B cell (primary cell): ENCODE measurements at regions not wholly inside any gene's neighbourhood (a gene's known extent, or its start where the extent isn't known, plus 50 kb on each side); places are given as distances from the start of the nearest gene placed in this dataset.

Experiments
- ATAC-seq: fragments of 200-7000 bp; cut with Tn5 transposase; one replicate; pipeline ENCODE4 v1.10.0; 2021; ENCODE audit warnings: low read depth, mild to moderate bottlenecking, moderate number of reproducible peaks, moderate library complexity
- CTCF ChIA-PET: fragments of 350-600 bp; sonication (Branson Sonifier 250); formaldehyde crosslinking; loops from one replicate; lab custom pipeline; 2021; ENCODE audit warnings: antibody characterized with exemption, inconsistent platforms; lab: Charles Lee
- POLR2A ChIA-PET: fragments of 350-600 bp; sonication (Branson Sonifier 250); formaldehyde crosslinking; loops from one replicate; lab custom pipeline; 2021; ENCODE audit warnings: antibody characterized with exemption; lab: Charles Lee
- DNase-seq: peaks from one replicate; pipeline ENCODE4 v3.0.0; 2013
- H2AFZ ChIP-seq: 2 replicates; pipeline ENCODE4 v1.6.1; 2012; ENCODE audit warnings: mild to moderate bottlenecking, low read depth, low read length; ENCODE audit not compliant: insufficient read depth, poor library complexity, severe bottlenecking
- H3K27ac ChIP-seq, 2 donors: 1 replicate in 1 of 2; 2 replicates in 1 of 2; pipeline ENCODE4 v1.5.1; 2012 to 2013; ENCODE audit warnings: low read length in 2 of 2, mild to moderate bottlenecking in 2 of 2, moderate library complexity in 1 of 2
- H3K27me3 ChIP-seq, 4 experiments: fragments of 200-600 bp in 1 of 4; sonication (generic) in 1 of 4; replicated peaks in 1 of 4; 1 replicate in 2 of 4; 2 replicates in 2 of 4; pipeline versions ENCODE4 v1.6.1 to v1.7.0; 2013 to 2016; ENCODE audit warnings: low read length in 3 of 4, mild to moderate bottlenecking in 2 of 4, mixed read lengths in 1 of 4, moderate library complexity in 1 of 4; ENCODE audit not compliant: insufficient read depth in 4 of 4, control insufficient read depth in 3 of 4; ENCODE audit errors: control extremely low read depth in 1 of 4
- H3K36me3 ChIP-seq, 2 experiments: replicated peaks in 1 of 2; 1 replicate in 1 of 2; 2 replicates in 1 of 2; pipeline versions ENCODE4 v1.6.1 to v1.7.1; 2013; ENCODE audit warnings: low read length in 1 of 2; ENCODE audit not compliant: insufficient read depth in 2 of 2, control insufficient read depth in 1 of 2; ENCODE audit errors: control extremely low read depth in 1 of 2, extremely low read depth in 1 of 2
- H3K4me1 ChIP-seq, 2 donors: fragments of 200-600 bp in 1 of 2; sonication (generic) in 1 of 2; 1 replicate in 1 of 2; 2 replicates in 1 of 2; pipeline versions ENCODE4 v1.5.1 to v1.6.1; 2013 to 2017; ENCODE audit warnings: low read length in 2 of 2; ENCODE audit not compliant: control insufficient read depth in 2 of 2, insufficient read depth in 2 of 2
- H3K4me2 ChIP-seq: replicated peaks from 2 replicates; pipeline ENCODE3; 2012; ENCODE audit warnings: mild to moderate bottlenecking, low read depth, low read length; ENCODE audit not compliant: poor library complexity, severe bottlenecking
- H3K4me3 ChIP-seq, 5 experiments: fragments of 200-600 bp in 1 of 5; sonication (generic) in 1 of 5; 1 replicate in 3 of 5; 2 replicates in 2 of 5; pipeline versions ENCODE4 v1.5.1 to v1.7.0; 2011 to 2016; ENCODE audit warnings: low read length in 4 of 5, mild to moderate bottlenecking in 4 of 5, low read depth in 2 of 5, control low read depth in 1 of 5, moderate library complexity in 1 of 5; ENCODE audit not compliant: insufficient read depth in 1 of 5; ENCODE audit errors: control extremely low read depth in 1 of 5, extremely low read depth in 1 of 5
- H3K79me2 ChIP-seq: fragments of 200-600 bp; sonication (generic); one replicate; pipeline ENCODE4 v1.6.0; 2016; ENCODE audit warnings: low read length; ENCODE audit not compliant: control insufficient read depth, insufficient read depth
- H3K9ac ChIP-seq: fragments of 200-600 bp; sonication (generic); 2 replicates; pipeline ENCODE4 v1.6.1; 2017; ENCODE audit warnings: mild to moderate bottlenecking, low read length, moderate library complexity
- H3K9me3 ChIP-seq, 3 donors: one replicate each; pipeline versions ENCODE4 v1.6.1 to v1.7.1; 2013; ENCODE audit warnings: low read length in 2 of 3; ENCODE audit not compliant: control insufficient read depth in 2 of 3, insufficient read depth in 1 of 3; ENCODE audit errors: control extremely low read depth in 1 of 3
- H4K20me1 ChIP-seq: 2 replicates; pipeline ENCODE4 v1.6.0; 2012; ENCODE audit warnings: mild to moderate bottlenecking, low read length; ENCODE audit not compliant: insufficient read depth, control insufficient read depth, poor library complexity, severe bottlenecking
- H3K27ac Mint-ChIP-seq: one replicate; pipeline ENCODE4 v1.8.0; 2021; ENCODE audit warnings: mixed read lengths
- H3K27me3 Mint-ChIP-seq: one replicate; pipeline ENCODE4 v1.8.0; 2021; ENCODE audit warnings: mixed read lengths
- H3K4me1 Mint-ChIP-seq: one replicate; pipeline ENCODE4 v1.8.0; 2021; ENCODE audit warnings: mixed read lengths
- H3K4me3 Mint-ChIP-seq: one replicate; pipeline ENCODE4 v1.8.0; 2021; ENCODE audit warnings: mixed read lengths
- H3K9me3 Mint-ChIP-seq: one replicate; pipeline ENCODE4 v1.8.0; 2022; ENCODE audit warnings: mixed read lengths; ENCODE audit not compliant: insufficient read depth
- CTCF ChIP-seq: fragments of 200-600 bp; IDR thresholded peaks from one replicate; pipeline ENCODE4 v1.8.0; 2022; ENCODE audit warnings: antibody characterized with exemption, mild to moderate bottlenecking
- EZH2 ChIP-seq: IDR thresholded peaks from 2 replicates; pipeline ENCODE4 v1.6.1; 2012; ENCODE audit warnings: borderline replicate concordance, low read depth, mild to moderate bottlenecking, moderate library complexity, low read length; ENCODE audit not compliant: insufficient read depth, poor library complexity, severe bottlenecking
- WGBS: methylation state at CpG from one replicate; pipeline ENCODE4 v1.1.5; 2013; ENCODE audit warnings: missing lambda C conversion rate; ENCODE audit not compliant: insufficient coverage; 5-methylcytosine and 5-hydroxymethylcytosine counted together
- intact Hi-C: fragments of 100-400 bp; cut with micrococcal nuclease; formaldehyde crosslinking; loops from one replicate; pipeline ENCODE4 v1.10.0; 2022

DNA sequence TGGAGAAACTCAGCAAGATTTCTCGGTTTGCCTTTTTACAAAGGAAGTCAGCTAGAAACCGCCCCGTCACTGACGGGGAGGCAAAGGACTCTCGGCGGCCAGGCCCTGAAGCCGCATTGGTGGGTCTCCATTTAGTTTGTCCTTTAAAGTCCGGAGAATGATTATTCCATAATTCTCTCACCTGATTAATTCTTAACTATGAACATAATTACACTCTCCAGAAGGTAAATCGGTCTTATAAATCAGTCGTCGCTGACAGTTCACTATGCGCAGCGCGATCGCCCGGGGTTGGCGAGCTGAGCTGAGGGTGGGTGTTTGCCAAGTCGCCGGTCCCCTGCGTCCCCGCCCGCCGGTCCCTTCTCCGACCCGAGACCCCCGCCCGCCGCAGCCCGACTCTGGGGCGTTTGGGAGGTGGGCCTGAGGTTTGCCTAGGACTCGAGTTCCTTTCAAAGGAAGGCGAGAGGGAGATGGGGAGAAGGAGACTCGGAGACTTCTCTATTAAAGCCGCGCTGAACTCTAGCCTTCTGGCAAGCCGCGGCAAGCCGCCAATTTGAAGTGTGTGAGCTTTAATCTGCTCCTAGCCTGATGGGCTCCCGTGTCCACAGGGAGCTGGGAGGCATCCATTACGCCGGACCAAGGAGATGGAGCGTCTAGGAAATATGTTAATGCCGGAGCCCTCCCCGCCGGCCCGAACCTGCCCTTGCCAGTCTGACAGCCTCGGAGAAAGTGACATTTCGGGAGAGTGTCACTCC lies 392.9 kb downstream of the NOVA1 start:
- 13% methylated on average over 45 of the region's 48 CpGs for WGBS
- Mint-ChIP-seq H3K9me3 (peaks cover 2% of the 10 kb centered on the region), H3K27ac (no peak overlapping the region), H3K4me3 (no peak overlapping the region), H3K27me3 (peaks cover 10% of the 10 kb centered on the region), H3K4me1 (no peaks in the 10 kb centered on the region)
- H3K4me3 ChIP-seq: no peak overlapping the region
- H4K20me1 ChIP-seq: no peaks in the 10 kb centered on the region
- TF ChIP-seq CTCF (no peak), EZH2 (no peak)
- H2AFZ ChIP-seq: no peak overlapping the region
- H3K27me3 ChIP-seq: peaks cover 0 to 8% (median 2%) of the 10 kb centered on the region in 4 experiments
- peaks cover 0 to 18% (median 1%) of the 10 kb centered on the region in 3 donors for H3K9me3 ChIP-seq
- ATAC-seq (no peak), DNase-seq (no peak)
- H3K79me2 ChIP-seq: no peaks in the 10 kb centered on the region
- ChIA-PET CTCF (no interaction called here), POLR2A (no interaction called here)
- H3K4me2 ChIP-seq: no peak overlapping the region
- no peaks in the 10 kb centered on the region for H3K36me3 ChIP-seq
- H3K9ac ChIP-seq: no peak overlapping the region
- H3K4me1 ChIP-seq: no peaks in the 10 kb centered on the region
- H3K27ac ChIP-seq: no peak overlapping the region
- intact Hi-C loops: no loop called here

DNA sequence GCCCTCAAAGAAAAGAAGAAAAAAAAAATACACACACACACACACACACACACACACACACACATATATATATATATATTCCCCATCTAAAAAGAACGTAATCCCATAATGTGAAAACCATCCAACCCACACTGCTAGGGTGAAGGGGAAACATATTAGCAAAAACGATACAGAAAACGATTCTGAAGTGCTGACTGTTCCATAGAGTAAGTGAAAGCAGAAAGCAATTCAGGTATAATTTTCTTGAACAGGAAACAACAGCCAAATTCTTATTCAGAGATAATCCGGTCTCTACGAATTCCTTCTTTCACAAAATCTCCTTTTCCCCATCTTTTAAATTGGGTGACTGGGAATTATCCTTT lies 393.5 kb downstream of the NOVA1 start:
- ChIA-PET CTCF (no interaction called here), POLR2A (no interaction called here)
- intact Hi-C loops: no loop called here
- H3K36me3 ChIP-seq: no peaks in the 10 kb centered on the region
- Mint-ChIP-seq H3K27me3 (peaks cover 10% of the 10 kb centered on the region), H3K4me1 (no peaks in the 10 kb centered on the region), H3K27ac (no peak overlapping the region), H3K4me3 (no peak overlapping the region), H3K9me3 (peaks cover 2% of the 10 kb centered on the region)
- no peaks in the 10 kb centered on the region for H4K20me1 ChIP-seq
- no peaks in the 10 kb centered on the region for H3K4me1 ChIP-seq
- no peak overlapping the region for H3K9ac ChIP-seq
- H3K27ac ChIP-seq: no peak overlapping the region
- H3K79me2 ChIP-seq: no peaks in the 10 kb centered on the region
- peaks cover 0 to 8% (median 2%) of the 10 kb centered on the region in 4 experiments for H3K27me3 ChIP-seq
- peaks cover 0 to 18% (median 1%) of the 10 kb centered on the region in 3 donors for H3K9me3 ChIP-seq
- TF ChIP-seq EZH2 (no peak), CTCF (no peak)
- no peak overlapping the region for H3K4me2 ChIP-seq
- DNase-seq: no peak
- no peak for ATAC-seq
- H3K4me3 ChIP-seq: no peak overlapping the region
- no peak overlapping the region for H2AFZ ChIP-seq
- no CpG with 5 or more reads among the region's 5 CpGs for WGBS
